ENCODE measurements at regions not wholly inside any gene's neighbourhood (a gene's known extent, or its start where the extent isn't known, plus 50 kb on each side); places are given as distances from the start of the nearest gene placed in this dataset.

GRCh38 chr2:15787535-15788454 lies 152.6 kb upstream of the MYCN start:
- no peaks in the 10 kb centered on the region for H3K9me3 ChIP-seq (ENCODE audit: low read length)
- H3K9me2 ChIP-seq (ENCODE audit: insufficient read depth, low read length) = no peaks in the 10 kb centered on the region
- H2AFZ ChIP-seq (ENCODE audit: low read depth, low read length) = no peak overlapping the region
- H3K4me3 ChIP-seq (ENCODE audit: low read length) = no peak overlapping the region
- H3F3A ChIP-seq (ENCODE audit: insufficient read depth, low read length, poor library complexity, severe bottlenecking) = no peaks in the 10 kb centered on the region
- H3K27me3 ChIP-seq (ENCODE audit: insufficient read depth, low read depth, low read length) = no peaks in the 10 kb centered on the region
- no peaks in the 10 kb centered on the region for H4K20me1 ChIP-seq (ENCODE audit: insufficient read depth)
- H3K4me2 ChIP-seq (ENCODE audit: low read length) = no peak overlapping the region
- no peaks in the 10 kb centered on the region for H3K36me3 ChIP-seq (ENCODE audit: insufficient read depth, low read length)
- no peak overlapping the region for H3K9ac ChIP-seq (ENCODE audit: low read length)
- no peaks in the 10 kb centered on the region for H3K79me2 ChIP-seq (replicated peaks; ENCODE audit: insufficient read depth, low read length)
- TF ChIP-seq SMC3 (conservative IDR thresholded peaks at IDR 0.05; ENCODE audit: poor library complexity) (no peak), EP300 (conservative IDR thresholded peaks at IDR 0.05; ENCODE audit: poor library complexity, severe bottlenecking) (no peak), MXI1 (conservative IDR thresholded peaks at IDR 0.05; ENCODE audit: poor library complexity, severe bottlenecking) (no peak), TAF1 (IDR thresholded peaks at IDR 0.05; ENCODE audit: low read depth) (no peak), REST (IDR thresholded peaks at IDR 0.05; ENCODE audit: borderline replicate concordance) (no peak), CTCF (IDR thresholded peaks at IDR 0.05; ENCODE audit: poor library complexity, severe bottlenecking) (no peak), RAD21 (conservative IDR thresholded peaks at IDR 0.05) (no peak), EZH2 (IDR thresholded peaks at IDR 0.05; ENCODE audit: borderline replicate concordance, insufficient read depth, low read length, poor library complexity, severe bottlenecking) (no peak), POLR2AphosphoS5 (IDR thresholded peaks at IDR 0.05) (no peak)
- no peak overlapping the region for H3K27ac ChIP-seq (ENCODE audit: low read length)

- Histone ChIP-seq H3K4me3 (ENCODE audit: low read length) (no peak overlapping the region), H4K20me1 (ENCODE audit: insufficient read depth) (no peaks in the 10 kb centered on the region), H3K9me3 (ENCODE audit: low read length) (no peaks in the 10 kb centered on the region), H3K79me2 (replicated peaks; ENCODE audit: insufficient read depth, low read length) (no peaks in the 10 kb centered on the region), H3K4me2 (ENCODE audit: low read length) (no peak overlapping the region), H3K9ac (ENCODE audit: low read length) (no peak overlapping the region), H3K27ac (ENCODE audit: low read length) (no peak overlapping the region), H2AFZ (ENCODE audit: low read depth, low read length) (no peak overlapping the region), H3K9me2 (ENCODE audit: insufficient read depth, low read length) (no peaks in the 10 kb centered on the region), H3K27me3 (ENCODE audit: insufficient read depth, low read depth, low read length) (no peaks in the 10 kb centered on the region), H3F3A (ENCODE audit: insufficient read depth, low read length, poor library complexity, severe bottlenecking) (no peaks in the 10 kb centered on the region), H3K36me3 (ENCODE audit: insufficient read depth, low read length) (no peaks in the 10 kb centered on the region)
- TF ChIP-seq CTCF (IDR thresholded peaks at IDR 0.05; ENCODE audit: poor library complexity, severe bottlenecking) = no peak
Measured at GRCh38 chr2:15788455-15788829, 151.9 kb upstream of the MYCN start.
